Hepatocyte (in vitro differentiated cells): ENCODE measurements at regions not wholly inside any gene's neighbourhood (a gene's known extent, or its start where the extent isn't known, plus 50 kb on each side); places are given as distances from the start of the nearest gene placed in this dataset.

ENCODE experiments used
- DNase-seq: peaks from one replicate; pipeline ENCODE4 v3.0.0-alpha.2; 2016; ENCODE audit warnings: low spot score
- H2AFZ ChIP-seq: fragments of 200-600 bp; sonication (generic); 2 replicates; pipeline ENCODE4 v1.6.0; 2016; ENCODE audit warnings: antibody characterized with exemption, mild to moderate bottlenecking
- H3K27ac ChIP-seq: fragments of 200-600 bp; sonication (generic); 2 replicates; pipeline ENCODE4 v1.5.1; 2016; ENCODE audit warnings: mild to moderate bottlenecking
- H3K27me3 ChIP-seq: fragments of 200-600 bp; sonication (generic); 2 replicates; pipeline ENCODE4 v1.6.1; 2016
- H3K36me3 ChIP-seq: fragments of 200-600 bp; sonication (generic); replicated peaks from 2 replicates; pipeline ENCODE4 v1.5.1; 2016; ENCODE audit warnings: low read depth; ENCODE audit not compliant: insufficient read depth
- H3K4me1 ChIP-seq: fragments of 200-600 bp; sonication (generic); 2 replicates; pipeline ENCODE4 v1.5.1; 2016; ENCODE audit warnings: mild to moderate bottlenecking, moderate library complexity; ENCODE audit not compliant: insufficient read depth
- H3K4me2 ChIP-seq: fragments of 200-600 bp; sonication (generic); 2 replicates; pipeline ENCODE4 v1.6.0; 2016
- H3K4me3 ChIP-seq: fragments of 200-600 bp; sonication (generic); 2 replicates; pipeline ENCODE4 v1.5.1; 2016; ENCODE audit warnings: mild to moderate bottlenecking
- H3K79me2 ChIP-seq: fragments of 200-600 bp; sonication (generic); 2 replicates; pipeline ENCODE4 v1.6.0; 2017; ENCODE audit warnings: mild to moderate bottlenecking
- H3K9me2 ChIP-seq: fragments of 200-600 bp; sonication (generic); replicated peaks from 2 replicates; pipeline ENCODE4 v1.6.0; 2017; ENCODE audit warnings: mild to moderate bottlenecking; ENCODE audit not compliant: insufficient read depth
- H3K9me3 ChIP-seq: fragments of 200-600 bp; sonication (generic); 2 replicates; pipeline ENCODE4 v1.5.1; 2016; ENCODE audit warnings: low read depth, mild to moderate bottlenecking
- H4K20me1 ChIP-seq: fragments of 200-600 bp; sonication (generic); 2 replicates; pipeline ENCODE4 v1.6.0; 2016; ENCODE audit warnings: mild to moderate bottlenecking; ENCODE audit not compliant: insufficient read depth, poor library complexity, severe bottlenecking
- EZH2 ChIP-seq: fragments of 200-600 bp; sonication (generic); IDR thresholded peaks from 2 replicates; pipeline ENCODE4 v1.6.1; 2016; ENCODE audit warnings: antibody characterized with exemption, mild to moderate bottlenecking, borderline replicate concordance
- EZH2phosphoT487 ChIP-seq: fragments of 200-600 bp; sonication (generic); IDR thresholded peaks from one replicate; pipeline ENCODE4 v1.6.1; 2018; ENCODE audit warnings: antibody characterized with exemption, mild to moderate bottlenecking, low read depth, moderate library complexity; ENCODE audit not compliant: unreplicated experiment, severe bottlenecking
- WGBS: methylation state at CpG from one replicate; pipeline ENCODE4 v1.1.6; 2016; ENCODE audit warnings: low lambda C conversion rate; ENCODE audit errors: missing lambda C conversion rate; 5-methylcytosine and 5-hydroxymethylcytosine counted together
- TF ChIP-seq, protein P1 (sequence below): fragments of 200-600 bp; sonication (generic); IDR thresholded peaks from 2 replicates; pipeline ENCODE4 v1.5.1; 2016; ENCODE audit warnings: antibody characterized with exemption, mild to moderate bottlenecking; ENCODE audit not compliant: poor library complexity

DNA sequence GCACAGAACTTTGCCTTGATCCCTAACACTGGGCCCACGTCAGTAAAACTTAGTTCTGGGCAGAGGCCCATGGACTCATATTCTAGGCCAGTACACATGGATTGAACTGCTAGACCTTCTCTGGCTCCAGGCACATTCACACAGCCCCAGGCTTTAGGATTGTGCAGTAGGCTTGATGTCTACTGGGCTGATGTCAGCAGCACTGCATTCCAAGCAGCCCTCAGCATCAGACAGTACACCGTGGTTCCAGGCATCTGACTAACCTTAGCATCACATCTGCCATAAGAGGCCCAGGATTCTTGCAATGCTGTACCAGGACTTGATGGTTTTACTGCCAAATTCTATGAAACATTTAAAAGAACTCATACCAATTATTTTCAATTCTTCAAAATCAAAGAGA, 301.9 kb downstream of the CCER1 start:
- Histone ChIP-seq H3K27ac (no peak overlapping the region), H3K36me3 (no peaks in the 10 kb centered on the region), H3K9me2 (no peaks in the 10 kb centered on the region), H3K79me2 (no peaks in the 10 kb centered on the region), H4K20me1 (no peaks in the 10 kb centered on the region), H3K4me1 (no peaks in the 10 kb centered on the region), H3K4me3 (no peak overlapping the region), H2AFZ (no peak overlapping the region), H3K9me3 (no peaks in the 10 kb centered on the region), H3K4me2 (no peak overlapping the region), H3K27me3 (no peaks in the 10 kb centered on the region)
- WGBS: 76% methylated on average over 2 of the region's 2 CpGs
- no peak for DNase-seq
- no peak for TF ChIP-seq EZH2phosphoT487

DNA sequence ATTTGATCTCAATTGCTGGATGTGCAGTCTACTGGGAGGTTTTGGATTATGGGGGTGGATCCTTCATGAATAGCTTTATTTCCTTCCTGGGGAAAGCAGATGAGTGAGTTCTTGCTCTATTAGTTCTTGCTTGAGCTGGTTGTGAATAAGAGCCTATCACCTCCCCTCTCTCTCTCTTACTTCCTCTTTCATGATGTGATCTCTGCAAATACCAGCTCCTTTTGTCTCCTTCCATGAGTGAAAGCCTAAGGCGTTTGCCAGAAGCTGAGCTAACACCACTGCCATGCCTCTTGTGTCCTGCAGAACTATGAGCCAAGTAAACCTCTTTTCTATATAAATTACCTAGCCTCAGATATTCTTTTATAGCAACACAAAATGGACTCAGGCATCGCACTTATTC, 302.7 kb downstream of the CCER1 start:
- no peaks in the 10 kb centered on the region for H3K79me2 ChIP-seq
- no peaks in the 10 kb centered on the region for H3K9me2 ChIP-seq
- no peaks in the 10 kb centered on the region for H3K36me3 ChIP-seq
- H3K4me1 ChIP-seq: no peaks in the 10 kb centered on the region
- TF ChIP-seq EZH2phosphoT487 (no peak), EZH2 (no peak)
- TF ChIP-seq, protein P1, sequence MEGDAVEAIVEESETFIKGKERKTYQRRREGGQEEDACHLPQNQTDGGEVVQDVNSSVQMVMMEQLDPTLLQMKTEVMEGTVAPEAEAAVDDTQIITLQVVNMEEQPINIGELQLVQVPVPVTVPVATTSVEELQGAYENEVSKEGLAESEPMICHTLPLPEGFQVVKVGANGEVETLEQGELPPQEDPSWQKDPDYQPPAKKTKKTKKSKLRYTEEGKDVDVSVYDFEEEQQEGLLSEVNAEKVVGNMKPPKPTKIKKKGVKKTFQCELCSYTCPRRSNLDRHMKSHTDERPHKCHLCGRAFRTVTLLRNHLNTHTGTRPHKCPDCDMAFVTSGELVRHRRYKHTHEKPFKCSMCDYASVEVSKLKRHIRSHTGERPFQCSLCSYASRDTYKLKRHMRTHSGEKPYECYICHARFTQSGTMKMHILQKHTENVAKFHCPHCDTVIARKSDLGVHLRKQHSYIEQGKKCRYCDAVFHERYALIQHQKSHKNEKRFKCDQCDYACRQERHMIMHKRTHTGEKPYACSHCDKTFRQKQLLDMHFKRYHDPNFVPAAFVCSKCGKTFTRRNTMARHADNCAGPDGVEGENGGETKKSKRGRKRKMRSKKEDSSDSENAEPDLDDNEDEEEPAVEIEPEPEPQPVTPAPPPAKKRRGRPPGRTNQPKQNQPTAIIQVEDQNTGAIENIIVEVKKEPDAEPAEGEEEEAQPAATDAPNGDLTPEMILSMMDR: no peak
- H3K4me2 ChIP-seq: no peak overlapping the region
- H3K27ac ChIP-seq: no peak overlapping the region
- H3K4me3 ChIP-seq: no peak overlapping the region
- no peak overlapping the region for H2AFZ ChIP-seq
- no peaks in the 10 kb centered on the region for H4K20me1 ChIP-seq
- no peak for DNase-seq
- 79% methylated on average over 2 of the region's 2 CpGs for WGBS
- H3K27me3 ChIP-seq: no peaks in the 10 kb centered on the region
- no peaks in the 10 kb centered on the region for H3K9me3 ChIP-seq

DNA sequence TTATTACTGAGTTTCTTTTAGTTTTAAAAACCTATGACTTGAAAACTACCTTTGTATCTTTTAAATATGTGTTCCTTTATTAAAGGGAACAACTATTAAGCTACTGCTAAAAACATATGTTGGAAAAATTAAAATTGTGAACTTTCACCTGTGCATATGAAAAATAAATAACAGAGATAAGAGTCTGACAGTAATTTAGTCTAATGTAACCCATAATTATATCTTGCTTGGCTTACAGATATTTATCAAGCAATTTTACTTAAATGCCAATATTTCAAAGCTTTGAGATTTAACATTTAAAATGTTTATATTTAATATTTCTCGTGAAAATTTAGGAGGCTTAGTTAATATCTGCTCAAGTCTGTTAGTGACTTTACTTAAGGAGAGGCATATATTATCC, 309.8 kb downstream of the CCER1 start:
- Histone ChIP-seq H3K27ac (no peak overlapping the region), H2AFZ (no peak overlapping the region), H3K79me2 (no peaks in the 10 kb centered on the region), H4K20me1 (no peaks in the 10 kb centered on the region), H3K9me2 (no peaks in the 10 kb centered on the region), H3K4me3 (no peak overlapping the region), H3K36me3 (no peaks in the 10 kb centered on the region), H3K4me2 (no peak overlapping the region), H3K4me1 (no peaks in the 10 kb centered on the region), H3K9me3 (no peaks in the 10 kb centered on the region), H3K27me3 (no peaks in the 10 kb centered on the region)
- DNase-seq: no peak
- TF ChIP-seq, protein P1: no peak
- TF ChIP-seq EZH2phosphoT487 (no peak), EZH2 (no peak)
- 81% methylated on average over 1 of the region's 1 CpG for WGBS

DNA sequence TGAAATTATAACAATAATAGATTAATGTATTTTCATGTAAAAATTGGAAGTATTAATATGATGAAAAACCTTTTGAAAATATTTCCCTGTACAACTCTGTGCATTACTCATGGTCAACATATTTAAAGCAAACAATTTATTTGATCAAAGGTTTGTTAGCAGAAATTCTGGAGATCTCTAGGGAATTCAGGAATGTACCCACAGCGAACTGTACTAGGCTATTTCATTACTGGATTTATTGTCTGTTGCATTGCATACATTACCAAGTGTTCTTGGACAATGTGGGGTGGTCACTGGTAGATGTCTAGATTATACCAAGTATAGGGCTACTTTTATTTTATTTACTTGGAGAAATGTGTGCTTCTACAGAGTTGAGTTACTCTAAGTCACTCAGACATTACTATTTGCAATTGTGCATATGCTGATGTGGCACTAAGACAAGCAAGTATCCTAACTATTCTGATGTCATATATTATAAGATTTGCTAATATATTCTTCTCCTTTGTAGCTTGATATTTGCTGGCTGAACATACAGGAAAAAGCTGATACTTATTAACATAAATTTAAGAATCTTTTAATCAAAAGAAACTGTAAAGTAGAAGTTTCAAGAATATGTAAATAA, 323.3 kb downstream of the CCER1 start:
- Histone ChIP-seq H3K4me3 (no peak overlapping the region), H2AFZ (no peak overlapping the region), H3K9me2 (no peaks in the 10 kb centered on the region), H3K4me1 (no peaks in the 10 kb centered on the region), H3K9me3 (no peaks in the 10 kb centered on the region), H3K36me3 (no peaks in the 10 kb centered on the region), H3K27ac (no peak overlapping the region), H3K4me2 (no peak overlapping the region), H3K79me2 (no peaks in the 10 kb centered on the region), H3K27me3 (no peaks in the 10 kb centered on the region), H4K20me1 (no peaks in the 10 kb centered on the region)
- WGBS: 4% methylated on average over 1 of the region's 1 CpG
- TF ChIP-seq EZH2: no peak
- TF ChIP-seq EZH2phosphoT487: no peak
- TF ChIP-seq, protein P1: no peak
- DNase-seq: no peak
